ENCODE measurements at regions not wholly inside any gene's neighbourhood (a gene's known extent, or its start where the extent isn't known, plus 50 kb on each side); places are given as distances from the start of the nearest gene placed in this dataset.

- TF ChIP-seq SUZ12 (IDR thresholded peaks at IDR 0.05; ENCODE audit: extremely low read depth, insufficient read depth, insufficient read length) (no peak), ZNF274 (IDR thresholded peaks at IDR 0.05; ENCODE audit: low read depth, low read length) (no peak), YY1 (IDR thresholded peaks at IDR 0.05; ENCODE audit: insufficient read depth, insufficient read length) (no peak)
Measured at GRCh38 chr6:167709196-167709595, 117.5 kb upstream of the AFDN start.

Data from NT2/D1 (cell line).